IMR-90 (cell line): ENCODE measurements at regions not wholly inside any gene's neighbourhood (a gene's known extent, or its start where the extent isn't known, plus 50 kb on each side); places are given as distances from the start of the nearest gene placed in this dataset.

Experiments
- ATAC-seq: fragments of 200-7000 bp; cut with Tn5 transposase; 2 replicates; pipeline ENCODE4 v1.9.1; 2020; ENCODE audit warnings: low read depth, mild to moderate bottlenecking, moderate library complexity
- BruUV-seq: library from RNA; stranded (reverse); fragments of 400-500 nt; replicated peaks from 2 replicates; lab custom pipeline; 2021; lab: Mats Ljungman, UMichigan
- CTCF ChIA-PET: fragments of 300-600 bp; formaldehyde crosslinking; extraction: SDS; loops from one replicate; lab custom pipeline; 2021; ENCODE audit warnings: antibody characterized with exemption; lab: Yijun Ruan, JAX
- POLR2A ChIA-PET: fragments of 300-600 bp; sonication (Branson Sonifier 250); formaldehyde crosslinking; loops from one replicate; lab custom pipeline; 2022; ENCODE audit warnings: antibody characterized with exemption; ENCODE audit not compliant: unreplicated experiment; lab: Charles Lee
- DNase-seq: peaks from one replicate; pipeline ENCODE4 v3.0.0; 2013
- H2AFZ ChIP-seq: replicated peaks from 2 replicates; pipeline ENCODE3; 2013; ENCODE audit warnings: low read length, mild to moderate bottlenecking; ENCODE audit not compliant: poor library complexity
- H2AK5ac ChIP-seq: 2 replicates; pipeline ENCODE4 v1.6.1; 2013; ENCODE audit warnings: low read depth, low read length, inconsistent platforms
- H2AK9ac ChIP-seq: replicated peaks from 2 replicates; pipeline ENCODE3; 2013; ENCODE audit warnings: mild to moderate bottlenecking, low read depth, low read length, moderate library complexity; ENCODE audit not compliant: poor library complexity
- H2BK120ac ChIP-seq: 2 replicates; pipeline ENCODE4 v1.6.1; 2013; ENCODE audit warnings: low read depth, low read length, inconsistent platforms
- H2BK15ac ChIP-seq: 3 replicates; pipeline ENCODE4 v1.6.1; 2013; ENCODE audit warnings: low read depth, low read length, inconsistent platforms
- H2BK20ac ChIP-seq: 2 replicates; pipeline ENCODE4 v1.6.1; 2013; ENCODE audit warnings: low read depth, mild to moderate bottlenecking, inconsistent platforms, low read length, moderate library complexity
- H2BK5ac ChIP-seq: 2 replicates; pipeline ENCODE4 v1.6.1; 2013; ENCODE audit warnings: mild to moderate bottlenecking, low read depth, low read length, inconsistent platforms; ENCODE audit not compliant: poor library complexity, severe bottlenecking
- H3K14ac ChIP-seq: replicated peaks from 2 replicates; pipeline ENCODE4 v1.6.1; 2013; ENCODE audit warnings: low read depth, low read length, inconsistent platforms
- H3K18ac ChIP-seq: 2 replicates; pipeline ENCODE4 v1.6.1; 2013; ENCODE audit warnings: low read depth, low read length, control low read depth
- H3K23ac ChIP-seq: 2 replicates; pipeline ENCODE4 v1.6.1; 2013; ENCODE audit warnings: low read depth, low read length, inconsistent platforms
- H3K27ac ChIP-seq: 2 replicates; pipeline ENCODE4 v1.5.1; 2013; ENCODE audit warnings: mild to moderate bottlenecking, control low read depth, low read length; ENCODE audit not compliant: insufficient read depth
- H3K27me3 ChIP-seq: 2 replicates; pipeline ENCODE4 v1.6.1; 2013; ENCODE audit warnings: low read length; ENCODE audit not compliant: control insufficient read depth, insufficient read depth
- H3K36me3 ChIP-seq: 2 replicates; pipeline ENCODE4 v1.6.1; 2013; ENCODE audit warnings: low read length, mixed read lengths; ENCODE audit not compliant: control insufficient read depth, insufficient read depth
- H3K4ac ChIP-seq: 2 replicates; pipeline ENCODE4 v1.6.1; 2013; ENCODE audit warnings: low read depth, low read length, inconsistent platforms
- H3K4me1 ChIP-seq: 2 replicates; pipeline ENCODE4 v1.6.1; 2013; ENCODE audit warnings: low read length, mixed read lengths; ENCODE audit not compliant: control insufficient read depth, insufficient read depth
- H3K4me2 ChIP-seq: 2 replicates; pipeline ENCODE4 v1.6.1; 2013; ENCODE audit warnings: low read depth, mild to moderate bottlenecking, control low read depth, low read length, moderate library complexity
- H3K4me3 ChIP-seq: 2 replicates; pipeline ENCODE4 v1.5.1; 2013; ENCODE audit warnings: low read depth, mild to moderate bottlenecking, control low read depth, low read length, moderate library complexity; ENCODE audit not compliant: insufficient read depth
- H3K56ac ChIP-seq: 2 replicates; pipeline ENCODE4 v1.6.1; 2013; ENCODE audit warnings: low read length, inconsistent platforms; ENCODE audit not compliant: insufficient read depth; ENCODE audit errors: extremely low read depth
- H3K79me1 ChIP-seq, 2 experiments: 2 replicates each; pipeline ENCODE4 v1.6.1; 2013; ENCODE audit warnings: low read length in 2 of 2, inconsistent platforms in 1 of 2, low read depth in 1 of 2
- H3K9ac ChIP-seq: 2 replicates; pipeline ENCODE4 v1.6.1; 2013; ENCODE audit warnings: low read depth, low read length, control low read depth
- H3K9me1 ChIP-seq: 2 replicates; pipeline ENCODE4 v1.6.1; 2013; ENCODE audit warnings: low read length, inconsistent platforms; ENCODE audit not compliant: insufficient read depth
- H3K9me3 ChIP-seq: 2 replicates; pipeline ENCODE4 v1.6.1; 2013; ENCODE audit warnings: low read length; ENCODE audit not compliant: control insufficient read depth, insufficient read depth
- H4K20me1 ChIP-seq: 2 replicates; pipeline ENCODE4 v1.6.1; 2013; ENCODE audit warnings: low read length, inconsistent platforms; ENCODE audit not compliant: insufficient read depth
- H4K5ac ChIP-seq: 2 replicates; pipeline ENCODE4 v1.6.1; 2013; ENCODE audit warnings: mild to moderate bottlenecking, low read depth, low read length, control low read depth
- H4K8ac ChIP-seq, 2 experiments: 2 replicates each; pipeline ENCODE4 v1.6.1; 2013; ENCODE audit warnings: low read depth in 2 of 2, low read length in 2 of 2, control low read depth in 1 of 2, inconsistent platforms in 1 of 2
- H4K91ac ChIP-seq: 2 replicates; pipeline ENCODE4 v1.6.1; 2013; ENCODE audit warnings: low read depth, low read length, inconsistent platforms; ENCODE audit not compliant: insufficient read depth
- BHLHE40 ChIP-seq: fragments of 150-350 bp; IDR thresholded peaks from 2 replicates; pipeline ENCODE4 v1.6.1; 2016; ENCODE audit warnings: mild to moderate bottlenecking, low read depth, low read length
- CEBPB ChIP-seq: IDR thresholded peaks from 2 replicates; pipeline ENCODE4 v1.6.1; 2012; ENCODE audit warnings: low read depth, low read length, improper control_type of control experiment
- CHD1 ChIP-seq: IDR thresholded peaks from 2 replicates; pipeline ENCODE4 v1.6.1; 2012; ENCODE audit warnings: low read depth, low read length, improper control_type of control experiment
- CTCF ChIP-seq: conservative IDR thresholded peaks from 2 replicates; pipeline ENCODE4 v1.5.1; 2012; ENCODE audit warnings: mild to moderate bottlenecking, low read depth, low read length, improper control_type of control experiment
- ELK1 ChIP-seq: fragments of 150-350 bp; IDR thresholded peaks from 2 replicates; pipeline ENCODE4 v1.6.1; 2016; ENCODE audit warnings: low read depth, mild to moderate bottlenecking, low read length, moderate library complexity, borderline replicate concordance
- FOS ChIP-seq: fragments of 150-350 bp; IDR thresholded peaks from 2 replicates; pipeline ENCODE4 v1.6.1; 2016; ENCODE audit warnings: low read depth, low read length
- MAFK ChIP-seq: IDR thresholded peaks from 2 replicates; pipeline ENCODE4 v1.6.1; 2012; ENCODE audit warnings: low read depth, low read length, improper control_type of control experiment
- MAZ ChIP-seq: IDR thresholded peaks from 2 replicates; pipeline ENCODE4 v1.6.1; 2012; ENCODE audit warnings: low read depth, mild to moderate bottlenecking, low read length, improper control_type of control experiment, moderate library complexity, borderline replicate concordance
- MXI1 ChIP-seq: IDR thresholded peaks from 2 replicates; pipeline ENCODE4 v1.6.1; 2012; ENCODE audit warnings: low read depth, mild to moderate bottlenecking, low read length, moderate library complexity, borderline replicate concordance
- NFE2L2 ChIP-seq: fragments of 150-350 bp; IDR thresholded peaks from 2 replicates; pipeline ENCODE4 v1.6.1; 2016; ENCODE audit warnings: low read depth, mild to moderate bottlenecking, low read length
- POLR2A ChIP-seq: IDR thresholded peaks from 2 replicates; pipeline ENCODE4 v1.6.1; 2012; ENCODE audit warnings: mild to moderate bottlenecking, low read depth, low read length
- RAD21 ChIP-seq: IDR thresholded peaks from 2 replicates; pipeline ENCODE4 v1.6.1; 2012; ENCODE audit warnings: low read length, improper control_type of control experiment
- RCOR1 ChIP-seq: IDR thresholded peaks from 2 replicates; pipeline ENCODE4 v1.6.1; 2012; ENCODE audit warnings: mild to moderate bottlenecking, low read length, improper control_type of control experiment; ENCODE audit not compliant: insufficient replicate concordance
- RFX5 ChIP-seq: IDR thresholded peaks from 2 replicates; pipeline ENCODE4 v1.8.0; 2012; ENCODE audit warnings: low read depth, mild to moderate bottlenecking, low read length, moderate library complexity
- SMC3 ChIP-seq: fragments of 150-350 bp; IDR thresholded peaks from 2 replicates; pipeline ENCODE4 v1.6.1; 2016; ENCODE audit warnings: low read depth, mild to moderate bottlenecking, antibody characterized with exemption, low read length, moderate library complexity
- USF2 ChIP-seq: fragments of 150-350 bp; IDR thresholded peaks from 2 replicates; pipeline ENCODE4 v1.6.1; 2017; ENCODE audit warnings: mild to moderate bottlenecking, antibody characterized with exemption, low read length, low read depth
- WGBS, 2 experiments: methylation state at CpG; one replicate each; pipeline versions ENCODE4 v1.1.5 to v1.1.7; 2013; ENCODE audit warnings: missing lambda C conversion rate in 2 of 2; ENCODE audit not compliant: insufficient read length in 1 of 2; ENCODE audit errors: extremely low coverage in 2 of 2; 5-methylcytosine and 5-hydroxymethylcytosine counted together
- dilution Hi-C: fragments of 300-500 bp; cut with HindIII; formaldehyde crosslinking; loops from one replicate; pipeline ENCODE4 v1.14.3; 2018; ENCODE audit warnings: low sequenced_read_pairs; ENCODE audit not compliant: unreplicated experiment
- in situ Hi-C: fragments of 300-500 bp; cut with MboI; formaldehyde crosslinking; loops from 3 replicates; pipeline ENCODE4 v1.14.3; 2019; ENCODE audit warnings: low sequenced_read_pairs, inconsistent platforms, mixed read lengths
- intact Hi-C: fragments of 100-400 bp; cut with micrococcal nuclease; formaldehyde crosslinking; loops from 2 replicates; pipeline ENCODE4 v1.10.0; 2022

- Histone ChIP-seq H3K9me3 (peaks cover 7% of the 10 kb centered on the region), H3K18ac (no peak overlapping the region), H3K14ac (no peak overlapping the region), H2BK120ac (no peak overlapping the region), H3K23ac (no peak overlapping the region), H3K4me2 (no peak overlapping the region), H3K9ac (no peak overlapping the region), H2BK5ac (no peak overlapping the region), H2BK20ac (no peak overlapping the region), H3K9me1 (no peaks in the 10 kb centered on the region), H4K5ac (no peak overlapping the region), H2AK5ac (no peak overlapping the region), H3K27me3 (no peaks in the 10 kb centered on the region; the same call in 1 of the 2 replicates), H4K91ac (no peak overlapping the region), H3K56ac (no peak overlapping the region), H2AK9ac (no peak overlapping the region), H3K36me3 (no peaks in the 10 kb centered on the region), H4K8ac (no peak overlapping the region), H3K4me3 (no peak overlapping the region), H3K4me1 (no peaks in the 10 kb centered on the region), H4K20me1 (no peaks in the 10 kb centered on the region), H3K79me1 (no peaks in the 10 kb centered on the region), H3K27ac (no peak overlapping the region), H2BK15ac (no peak overlapping the region), H3K4ac (no peak overlapping the region), H2AFZ (no peak overlapping the region)
- no CpG with 5 or more reads among the region's 4 CpGs for WGBS, 2 experiments
- DNase-seq (no peak), ATAC-seq (no peak)
- in situ Hi-C loops: no loop called here
- TF ChIP-seq MAFK (no peak), POLR2A (no peak), SMC3 (no peak), RFX5 (no peak), BHLHE40 (no peak), CTCF (no peak), NFE2L2 (no peak), ELK1 (no peak), MAZ (no peak), RAD21 (no peak), RCOR1 (no peak), CEBPB (no peak), FOS (no peak), USF2 (no peak), MXI1 (no peak), CHD1 (no peak)
- intact Hi-C loops: no loop called here
- POLR2A ChIA-PET: no interaction called here
- CTCF ChIA-PET: no interaction called here
- BruUV-seq: no TSS peak
- dilution Hi-C loops: no loop called here
These were observed 153.8 kb downstream of the AREG start for GRCh38 chr4:74598611-74599325.
